Thyroid gland (tissue), 4 donors: ENCODE measurements at regions not wholly inside any gene's neighbourhood (a gene's known extent, or its start where the extent isn't known, plus 50 kb on each side); places are given as distances from the start of the nearest gene placed in this dataset.
"Not testable (repeated sequence)": the region's sequence is repeated elsewhere in the genome, so short reads cannot be mapped to it uniquely, and the experiment has no call there.

ENCODE experiments used
- DNase-seq, 2 donors: peaks; one replicate each; pipeline ENCODE4 v3.0.0-alpha.2; 2019
- H3K27ac ChIP-seq, 3 donors: fragments of 200-600 bp; sonication (generic); 1 replicate in 2 of 3; 2 replicates in 1 of 3; pipeline ENCODE4 v1.5.1; 2016 to 2019; ENCODE audit warnings: mild to moderate bottlenecking in 1 of 3, moderate library complexity in 1 of 3
- H3K27me3 ChIP-seq: fragments of 200-600 bp; sonication (generic); one replicate; pipeline ENCODE4 v1.5.1; 2019
- H3K36me3 ChIP-seq, 2 donors: fragments of 200-600 bp; sonication (generic); one replicate each; pipeline ENCODE4 v1.5.1; 2016 to 2019
- H3K4me1 ChIP-seq, 2 donors: fragments of 200-600 bp; sonication (generic); one replicate each; pipeline ENCODE4 v1.5.1; 2017 to 2019
- H3K4me3 ChIP-seq, 3 donors: fragments of 200-600 bp; sonication (generic); replicated peaks in 1 of 3; 1 replicate in 2 of 3; 2 replicates in 1 of 3; pipeline ENCODE4 v1.5.1; 2016; ENCODE audit warnings: mild to moderate bottlenecking in 1 of 3
- H3K9me3 ChIP-seq: fragments of 200-600 bp; sonication (generic); one replicate; pipeline ENCODE4 v1.5.1; 2017
- CTCF ChIP-seq, 6 experiments: fragments of 200-600 bp in 3 of 6; fragments of 450-650 bp in 3 of 6; sonication (generic) in 3 of 6; IDR thresholded peaks; one replicate each; pipeline ENCODE4 v1.5.1; 2016 to 2019; ENCODE audit warnings: antibody characterized with exemption in 6 of 6, mild to moderate bottlenecking in 2 of 6, inconsistent platforms in 1 of 6, moderate library complexity in 1 of 6
- POLR2A ChIP-seq, 2 donors: fragments of 450-650 bp; IDR thresholded peaks; one replicate each; pipeline ENCODE4 v1.6.1; 2017; ENCODE audit warnings: antibody characterized with exemption in 2 of 2, mild to moderate bottlenecking in 2 of 2, moderate library complexity in 1 of 2
- WGBS, 2 donors: methylation state at CpG; one replicate each; pipeline ENCODE4 v1.1.5; 2017; 5-methylcytosine and 5-hydroxymethylcytosine counted together
- intact Hi-C: fragments of 100-400 bp; cut with DNase I; formaldehyde crosslinking; loops from one replicate; pipeline ENCODE4 v1.15.1; 2023

- DNase-seq: no peak
- Histone ChIP-seq H3K9me3 (no peaks in the 10 kb centered on the region), H3K4me1 (no peaks in the 10 kb centered on the region), H3K27me3 (no peaks in the 10 kb centered on the region), H3K4me3 (no peak overlapping the region), H3K36me3 (no peaks in the 10 kb centered on the region), H3K27ac (no peak overlapping the region)
- no peak for TF ChIP-seq POLR2A (IDR thresholded peaks at IDR 0.05)
- no peak for TF ChIP-seq CTCF (IDR thresholded peaks at IDR 0.05)
- WGBS, 2 donors: 91 to 92% methylated on average over 17 of the region's 17 CpGs
- intact Hi-C loops: no loop called here
Measured at GRCh38 chr10:124168991-124169802, 75.8 kb upstream of the CHST15 start.

- Histone ChIP-seq H3K4me3 (no peak overlapping the region), H3K27me3 (no peaks in the 10 kb centered on the region), H3K4me1 (no peaks in the 10 kb centered on the region), H3K27ac (no peak overlapping the region), H3K36me3 (no peaks in the 10 kb centered on the region), H3K9me3 (no peaks in the 10 kb centered on the region)
- intact Hi-C loops: no loop called here
- 91 to 98% methylated on average over 4 to 5 of the region's 5 CpGs for WGBS, 2 donors
- no peak for TF ChIP-seq CTCF (IDR thresholded peaks at IDR 0.05)
- no peak for TF ChIP-seq POLR2A (IDR thresholded peaks at IDR 0.05)
- DNase-seq: no peak
Measured at GRCh38 chr10:124168581-124168980, 75.2 kb upstream of the CHST15 start.

- H3K4me1 ChIP-seq, H3K4me3 ChIP-seq, H3K27ac ChIP-seq, DNase-seq, H3K36me3 ChIP-seq, H3K9me3 ChIP-seq, H3K27me3 ChIP-seq, intact Hi-C loops: not testable (repeated sequence)
- WGBS, 2 donors: 94 to 98% methylated on average over 5 of the region's 5 CpGs
Measured at GRCh38 chr10:124167925-124168324, 74.5 kb upstream of the CHST15 start.

GRCh38 chr10:124166431-124167125 lies 73.2 kb upstream of the CHST15 start:
- intact Hi-C loops: no loop called here
- H3K27ac ChIP-seq: no peak overlapping the region
- H3K27me3 ChIP-seq: no peaks in the 10 kb centered on the region
- H3K4me3 ChIP-seq: no peak overlapping the region
- no peaks in the 10 kb centered on the region for H3K9me3 ChIP-seq
- no peaks in the 10 kb centered on the region for H3K4me1 ChIP-seq
- H3K36me3 ChIP-seq: no peaks in the 10 kb centered on the region
- 86 to 87% methylated on average over 20 of the region's 20 CpGs for WGBS, 2 donors
- TF ChIP-seq CTCF (IDR thresholded peaks at IDR 0.05) (no peak), POLR2A (IDR thresholded peaks at IDR 0.05) (no peak)
- no peak for DNase-seq

GRCh38 chr10:124165827-124166226 lies 72.4 kb upstream of the CHST15 start:
- Histone ChIP-seq H3K36me3 (no peaks in the 10 kb centered on the region), H3K4me1 (no peaks in the 10 kb centered on the region), H3K9me3 (no peaks in the 10 kb centered on the region), H3K27me3 (no peaks in the 10 kb centered on the region), H3K4me3 (no peak overlapping the region), H3K27ac (no peak overlapping the region)
- no peak for TF ChIP-seq CTCF (IDR thresholded peaks at IDR 0.05)
- no peak for TF ChIP-seq POLR2A (IDR thresholded peaks at IDR 0.05)
- no peak for DNase-seq
- 92 to 97% methylated on average over 3 of the region's 3 CpGs for WGBS, 2 donors
- intact Hi-C loops: no loop called here
